ENCODE measurements at regions not wholly inside any gene's neighbourhood (a gene's known extent, or its start where the extent isn't known, plus 50 kb on each side); places are given as distances from the start of the nearest gene placed in this dataset.

DNA sequence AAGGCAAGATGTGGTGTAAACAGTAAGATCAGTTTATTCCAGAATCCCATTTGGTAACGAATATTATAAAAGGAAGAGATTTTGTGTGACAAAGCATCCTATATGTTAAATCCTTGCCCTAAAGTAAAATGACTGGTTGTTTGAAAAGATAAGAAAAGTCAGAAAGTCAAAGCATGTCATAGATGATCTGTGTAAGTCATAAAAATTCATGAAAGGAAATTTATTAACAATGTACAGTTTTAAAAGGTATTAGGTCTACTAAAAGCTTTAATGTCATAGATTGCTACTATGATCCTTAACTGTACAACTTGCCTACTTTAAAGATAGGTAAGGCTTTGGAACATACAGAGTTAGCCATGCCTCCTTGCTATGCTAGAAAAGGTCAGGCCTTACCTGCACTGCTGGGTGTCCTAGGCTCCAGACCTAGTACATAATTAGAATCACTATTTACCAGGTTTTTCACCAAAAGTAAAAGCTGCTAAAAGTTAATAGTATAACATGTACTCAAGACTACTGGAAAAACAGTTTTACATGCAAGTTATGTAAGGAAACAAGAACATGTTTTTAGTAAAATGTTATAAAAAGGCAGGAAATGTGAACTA lies 1090.1 kb upstream of the ADGRB3 start:
- TF ChIP-seq SIN3A (IDR thresholded peaks at IDR 0.05; ENCODE audit: low read depth, low read length) (no peak), SPI1 (IDR thresholded peaks at IDR 0.05; ENCODE audit: borderline replicate concordance, insufficient read depth, low read depth, low read length) (no peak), EZH2 (IDR thresholded peaks at IDR 0.05; ENCODE audit: borderline replicate concordance, control insufficient read depth, low read depth, low read length) (no peak), LARP7 (IDR thresholded peaks at IDR 0.05) (no peak), CHD1 (IDR thresholded peaks at IDR 0.05; ENCODE audit: low read depth, low read length) (no peak), POLR2A (IDR thresholded peaks at IDR 0.05; ENCODE audit: low read depth, low read length) (no peak), FOXK2 (IDR thresholded peaks at IDR 0.05) (no peak), EP300 (IDR thresholded peaks at IDR 0.05; ENCODE audit: borderline replicate concordance in 1 of 2, control insufficient read depth in 1 of 2, low read depth in 2 of 2, low read length in 2 of 2) (no peak)
- TF ChIP-seq, protein P1, sequence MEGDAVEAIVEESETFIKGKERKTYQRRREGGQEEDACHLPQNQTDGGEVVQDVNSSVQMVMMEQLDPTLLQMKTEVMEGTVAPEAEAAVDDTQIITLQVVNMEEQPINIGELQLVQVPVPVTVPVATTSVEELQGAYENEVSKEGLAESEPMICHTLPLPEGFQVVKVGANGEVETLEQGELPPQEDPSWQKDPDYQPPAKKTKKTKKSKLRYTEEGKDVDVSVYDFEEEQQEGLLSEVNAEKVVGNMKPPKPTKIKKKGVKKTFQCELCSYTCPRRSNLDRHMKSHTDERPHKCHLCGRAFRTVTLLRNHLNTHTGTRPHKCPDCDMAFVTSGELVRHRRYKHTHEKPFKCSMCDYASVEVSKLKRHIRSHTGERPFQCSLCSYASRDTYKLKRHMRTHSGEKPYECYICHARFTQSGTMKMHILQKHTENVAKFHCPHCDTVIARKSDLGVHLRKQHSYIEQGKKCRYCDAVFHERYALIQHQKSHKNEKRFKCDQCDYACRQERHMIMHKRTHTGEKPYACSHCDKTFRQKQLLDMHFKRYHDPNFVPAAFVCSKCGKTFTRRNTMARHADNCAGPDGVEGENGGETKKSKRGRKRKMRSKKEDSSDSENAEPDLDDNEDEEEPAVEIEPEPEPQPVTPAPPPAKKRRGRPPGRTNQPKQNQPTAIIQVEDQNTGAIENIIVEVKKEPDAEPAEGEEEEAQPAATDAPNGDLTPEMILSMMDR (IDR thresholded peaks at IDR 0.05 in 2 of 3, conservative IDR thresholded peaks at IDR 0.05 in 1 of 3; ENCODE audit: control insufficient read depth in 2 of 3, extremely low read depth in 1 of 3, insufficient read depth in 1 of 3, low read depth in 3 of 3, low read length in 3 of 3), result no peak
- TF ChIP-seq, protein P2, sequence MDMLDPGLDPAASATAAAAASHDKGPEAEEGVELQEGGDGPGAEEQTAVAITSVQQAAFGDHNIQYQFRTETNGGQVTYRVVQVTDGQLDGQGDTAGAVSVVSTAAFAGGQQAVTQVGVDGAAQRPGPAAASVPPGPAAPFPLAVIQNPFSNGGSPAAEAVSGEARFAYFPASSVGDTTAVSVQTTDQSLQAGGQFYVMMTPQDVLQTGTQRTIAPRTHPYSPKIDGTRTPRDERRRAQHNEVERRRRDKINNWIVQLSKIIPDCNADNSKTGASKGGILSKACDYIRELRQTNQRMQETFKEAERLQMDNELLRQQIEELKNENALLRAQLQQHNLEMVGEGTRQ (IDR thresholded peaks at IDR 0.05; ENCODE audit: borderline replicate concordance, low read depth, low read length), result no peak
